ENCODE measurements at regions not wholly inside any gene's neighbourhood (a gene's known extent, or its start where the extent isn't known, plus 50 kb on each side); places are given as distances from the start of the nearest gene placed in this dataset.

- peaks cover 0 to 9% (median 0%) of the 10 kb centered on the region in 7 donors for H3K27me3 ChIP-seq (replicated peaks in 1 of 7)
- H3K9me3 ChIP-seq: no peaks in the 10 kb centered on the region
- intact Hi-C loops (cut with DNase I; ENCODE audit: low total_unique reads): no loop called here
- H3K27ac ChIP-seq: no peak overlapping the region
- no peak overlapping the region for H3K4me3 ChIP-seq
- H3K36me3 ChIP-seq: no peaks in the 10 kb centered on the region
- H3K4me1 ChIP-seq: no peaks in the 10 kb centered on the region
- TF ChIP-seq, protein P1, sequence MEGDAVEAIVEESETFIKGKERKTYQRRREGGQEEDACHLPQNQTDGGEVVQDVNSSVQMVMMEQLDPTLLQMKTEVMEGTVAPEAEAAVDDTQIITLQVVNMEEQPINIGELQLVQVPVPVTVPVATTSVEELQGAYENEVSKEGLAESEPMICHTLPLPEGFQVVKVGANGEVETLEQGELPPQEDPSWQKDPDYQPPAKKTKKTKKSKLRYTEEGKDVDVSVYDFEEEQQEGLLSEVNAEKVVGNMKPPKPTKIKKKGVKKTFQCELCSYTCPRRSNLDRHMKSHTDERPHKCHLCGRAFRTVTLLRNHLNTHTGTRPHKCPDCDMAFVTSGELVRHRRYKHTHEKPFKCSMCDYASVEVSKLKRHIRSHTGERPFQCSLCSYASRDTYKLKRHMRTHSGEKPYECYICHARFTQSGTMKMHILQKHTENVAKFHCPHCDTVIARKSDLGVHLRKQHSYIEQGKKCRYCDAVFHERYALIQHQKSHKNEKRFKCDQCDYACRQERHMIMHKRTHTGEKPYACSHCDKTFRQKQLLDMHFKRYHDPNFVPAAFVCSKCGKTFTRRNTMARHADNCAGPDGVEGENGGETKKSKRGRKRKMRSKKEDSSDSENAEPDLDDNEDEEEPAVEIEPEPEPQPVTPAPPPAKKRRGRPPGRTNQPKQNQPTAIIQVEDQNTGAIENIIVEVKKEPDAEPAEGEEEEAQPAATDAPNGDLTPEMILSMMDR (IDR thresholded peaks at IDR 0.05 in 8 of 11, conservative IDR thresholded peaks at IDR 0.05 in 3 of 11): no peak
- TF ChIP-seq POLR2A (IDR thresholded peaks at IDR 0.05): no peak
- TF ChIP-seq POLR2AphosphoS5 (IDR thresholded peaks at IDR 0.05): no peak
- 84 to 91% (median 90%) methylated on average over 4 to 6 of the region's 6 CpGs for WGBS, 5 donors
- no peak for DNase-seq
These were observed 134.8 kb upstream of the ALDH1B1 start for GRCh38 chr9:38257626-38258215.

DNA sequence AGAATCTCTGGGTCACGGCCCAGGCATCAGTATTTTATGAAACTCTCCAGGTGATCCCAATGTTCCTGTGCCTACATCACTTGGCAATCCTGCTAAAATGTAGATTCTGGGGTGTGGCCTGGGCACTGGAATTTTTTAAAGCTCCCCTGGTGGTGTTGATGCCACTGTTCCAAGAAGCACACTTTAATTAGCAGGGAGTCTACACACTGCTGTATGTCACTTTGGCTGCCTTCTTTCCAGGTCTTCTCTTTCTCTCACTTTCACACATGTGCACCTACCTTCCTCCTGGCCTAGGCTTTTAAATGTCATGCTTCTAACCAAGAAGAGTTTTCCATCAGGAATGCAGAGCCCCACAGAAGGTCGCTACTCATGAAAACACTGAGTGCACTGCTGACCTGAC is 136.0 kb upstream of the ALDH1B1 start:
- 62 to 85% (median 81%) methylated on average over 2 of the region's 2 CpGs for WGBS, 5 donors

GRCh38 chr9:38255599-38255998 is 136.9 kb upstream of the ALDH1B1 start:
- Histone ChIP-seq H3K9me3 (no peaks in the 10 kb centered on the region), H3K36me3 (no peaks in the 10 kb centered on the region), H3K4me1 (no peaks in the 10 kb centered on the region), H3K4me3 (no peak overlapping the region), H3K27me3 (replicated peaks in 1 of 7) (peaks cover 0 to 9% (median 0%) of the 10 kb centered on the region in 7 donors), H3K27ac (no peak overlapping the region)
- 73 to 85% (median 79%) methylated on average over 3 of the region's 3 CpGs for WGBS, 5 donors
- TF ChIP-seq POLR2AphosphoS5 (IDR thresholded peaks at IDR 0.05): no peak
- TF ChIP-seq, protein P1 (IDR thresholded peaks at IDR 0.05 in 8 of 11, conservative IDR thresholded peaks at IDR 0.05 in 3 of 11): no peak
- DNase-seq: no peak
- intact Hi-C loops (cut with DNase I; ENCODE audit: low total_unique reads): no loop called here

More for the DNA sequence above, 136.0 kb upstream of the ALDH1B1 start:
- H3K27ac ChIP-seq: no peak overlapping the region
- intact Hi-C loops (cut with DNase I; ENCODE audit: low total_unique reads): no loop called here
- H3K4me3 ChIP-seq: no peak overlapping the region
- DNase-seq: no peak
- H3K27me3 ChIP-seq (replicated peaks in 1 of 7): peaks cover 0 to 9% (median 0%) of the 10 kb centered on the region in 7 donors
- no peak for TF ChIP-seq POLR2A (IDR thresholded peaks at IDR 0.05)
- TF ChIP-seq POLR2AphosphoS5 (IDR thresholded peaks at IDR 0.05): no peak
- TF ChIP-seq, protein P1 (IDR thresholded peaks at IDR 0.05 in 8 of 11, conservative IDR thresholded peaks at IDR 0.05 in 3 of 11): no peak
- no peaks in the 10 kb centered on the region for H3K36me3 ChIP-seq
- H3K9me3 ChIP-seq: no peaks in the 10 kb centered on the region
- no peaks in the 10 kb centered on the region for H3K4me1 ChIP-seq

DNA sequence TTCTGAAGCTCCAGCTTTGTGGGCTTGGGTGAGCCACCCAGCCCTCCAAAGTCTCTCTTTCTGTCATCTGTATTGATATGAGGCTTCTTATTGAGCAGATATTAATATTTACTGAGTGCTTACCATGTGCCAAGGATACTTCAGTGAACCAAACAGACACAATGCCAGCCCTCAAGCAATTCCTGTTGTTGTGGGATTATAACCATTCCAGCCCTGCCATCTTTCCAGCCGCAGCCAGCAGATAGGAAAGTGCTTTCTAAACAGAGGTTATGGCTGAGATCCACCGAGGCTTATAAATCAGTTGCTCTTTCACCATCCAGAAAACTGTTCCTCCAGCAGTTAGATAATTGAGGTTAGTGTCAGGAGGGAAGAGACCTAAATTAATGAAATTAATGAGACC is 137.7 kb upstream of the ALDH1B1 start:
- intact Hi-C loops (cut with DNase I; ENCODE audit: low total_unique reads): no loop called here

More for the DNA sequence above, 137.7 kb upstream of the ALDH1B1 start:
- Histone ChIP-seq H3K4me1 (no peaks in the 10 kb centered on the region), H3K27me3 (replicated peaks in 1 of 7) (peaks cover 0 to 9% (median 0%) of the 10 kb centered on the region in 7 donors), H3K9me3 (no peaks in the 10 kb centered on the region), H3K27ac (no peak overlapping the region), H3K4me3 (no peak overlapping the region), H3K36me3 (no peaks in the 10 kb centered on the region)
- TF ChIP-seq, protein P1 (IDR thresholded peaks at IDR 0.05 in 8 of 11, conservative IDR thresholded peaks at IDR 0.05 in 3 of 11): no peak
- TF ChIP-seq POLR2A (IDR thresholded peaks at IDR 0.05) (no peak), POLR2AphosphoS5 (IDR thresholded peaks at IDR 0.05) (no peak)
- 80 to 95% (median 90%) methylated on average over 2 of the region's 2 CpGs for WGBS, 5 donors
- DNase-seq: no peak

All from spleen (tissue), 11 donors.